HG02884 (cell line): ENCODE measurements at regions not wholly inside any gene's neighbourhood (a gene's known extent, or its start where the extent isn't known, plus 50 kb on each side); places are given as distances from the start of the nearest gene placed in this dataset.
A peak's percentile ranks its signal among the peaks of the same experiment; 100 is the strongest.

ENCODE experiments used
- ATAC-seq: cut with Tn5 transposase; IDR thresholded peaks from one replicate; pipeline ENCODE4 v1.9.1; 2021; ENCODE audit warnings: mild to moderate bottlenecking, moderate library complexity; ENCODE audit not compliant: unreplicated experiment

DNA sequence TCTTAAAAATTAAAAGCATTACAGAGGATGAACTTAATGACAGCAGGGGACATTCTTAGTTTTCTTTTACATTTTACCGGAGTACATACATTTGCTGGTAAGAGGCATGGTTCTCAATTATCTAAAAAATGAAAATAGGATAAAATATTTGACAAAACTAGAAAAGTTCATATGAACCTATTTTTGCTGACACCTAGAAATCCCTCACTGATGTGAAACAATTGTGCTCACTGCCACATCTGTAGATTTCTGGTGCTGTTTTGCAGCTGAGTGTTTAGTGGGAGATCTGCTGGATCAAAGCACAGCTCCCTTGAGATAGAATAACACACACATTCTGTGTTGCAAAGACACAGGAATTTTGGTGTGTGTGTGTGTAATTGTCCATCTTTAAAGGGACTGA lies 392.9 kb upstream of the B3GALT2 start:
- no peak for ATAC-seq

GRCh38 chr1:193574913-193575312 lies 388.5 kb upstream of the B3GALT2 start:
- ATAC-seq: no peak

- ATAC-seq: no peak
Measured at GRCh38 chr1:193569983-193570269, 383.5 kb upstream of the B3GALT2 start.

DNA sequence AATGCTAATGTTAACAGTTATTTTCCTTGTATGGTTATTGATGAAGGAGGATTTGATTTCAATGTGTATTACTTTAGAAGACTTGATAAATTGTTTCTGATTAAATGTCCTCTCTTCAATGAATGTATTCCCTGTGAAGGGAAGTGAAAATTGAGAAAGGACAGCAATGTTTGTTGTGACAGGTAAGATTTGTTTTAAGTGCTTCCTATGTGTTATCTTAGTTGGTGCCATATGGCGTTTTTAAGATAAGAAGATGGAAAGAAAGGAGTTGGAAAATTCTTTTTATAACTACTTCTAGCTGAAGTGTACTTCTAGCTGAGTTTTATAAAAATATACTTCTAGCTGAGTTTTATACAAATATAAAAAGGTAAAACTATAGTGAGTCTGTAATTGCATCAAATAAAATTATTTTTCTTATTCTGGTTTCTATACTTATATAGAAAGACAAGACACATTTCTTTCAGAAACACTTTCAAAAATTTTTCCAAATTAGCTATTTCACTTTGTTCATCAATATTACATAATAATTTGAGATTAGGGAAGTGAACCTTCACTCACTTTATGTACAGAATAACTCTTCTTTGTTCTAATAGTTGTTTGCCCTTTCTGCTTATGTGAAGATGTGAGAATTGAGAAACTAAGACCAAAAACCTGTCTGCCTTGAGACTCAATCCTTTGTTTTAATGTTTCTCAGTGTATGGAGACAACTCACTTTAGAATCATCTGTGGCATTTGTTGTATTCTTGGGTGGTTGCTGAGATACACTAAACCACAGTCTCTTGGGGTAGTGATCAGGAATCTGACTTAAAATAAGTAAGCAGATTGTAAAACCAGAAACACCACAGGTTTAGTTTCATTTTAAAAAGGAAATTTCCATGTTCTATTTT lies 382.9 kb upstream of the B3GALT2 start:
- no peak for ATAC-seq

GRCh38 chr1:193568512-193568911 lies 382.1 kb upstream of the B3GALT2 start:
- ATAC-seq: no peak

GRCh38 chr1:193567937-193568336 lies 381.5 kb upstream of the B3GALT2 start:
- ATAC-seq: no peak

- ATAC-seq: no peak
Measured at GRCh38 chr1:193566735-193567134, 380.3 kb upstream of the B3GALT2 start.

GRCh38 chr1:193565971-193566577 lies 379.7 kb upstream of the B3GALT2 start:
- ATAC-seq: no peak

GRCh38 chr1:193562121-193562520 lies 375.7 kb upstream of the B3GALT2 start:
- ATAC-seq: no peak

DNA sequence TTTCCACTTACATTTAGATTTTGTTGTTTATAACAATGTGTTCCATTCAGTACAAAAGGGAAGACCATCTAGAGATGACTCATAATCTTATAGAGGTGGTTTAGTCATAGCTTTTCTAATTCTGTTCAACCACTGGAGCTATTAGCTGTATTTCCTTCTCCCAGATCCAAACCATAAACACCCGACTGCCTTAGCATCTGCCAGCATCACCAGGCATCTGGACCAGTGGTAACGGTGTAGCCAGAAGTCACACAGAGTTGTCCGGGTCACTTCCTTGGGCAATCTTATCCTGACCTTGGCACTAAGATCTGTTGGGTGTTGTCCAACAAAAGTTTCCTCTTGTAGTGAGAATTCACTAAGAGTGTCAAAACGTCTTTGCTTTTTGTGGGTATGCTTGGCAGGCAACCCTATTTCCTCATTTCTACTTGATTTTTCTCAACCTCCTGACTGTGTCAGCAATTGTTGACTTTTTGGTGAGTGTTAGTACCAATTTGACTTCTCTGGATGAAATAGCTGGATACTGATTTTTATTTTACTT lies 372.1 kb upstream of the B3GALT2 start:
- no peak for ATAC-seq

DNA sequence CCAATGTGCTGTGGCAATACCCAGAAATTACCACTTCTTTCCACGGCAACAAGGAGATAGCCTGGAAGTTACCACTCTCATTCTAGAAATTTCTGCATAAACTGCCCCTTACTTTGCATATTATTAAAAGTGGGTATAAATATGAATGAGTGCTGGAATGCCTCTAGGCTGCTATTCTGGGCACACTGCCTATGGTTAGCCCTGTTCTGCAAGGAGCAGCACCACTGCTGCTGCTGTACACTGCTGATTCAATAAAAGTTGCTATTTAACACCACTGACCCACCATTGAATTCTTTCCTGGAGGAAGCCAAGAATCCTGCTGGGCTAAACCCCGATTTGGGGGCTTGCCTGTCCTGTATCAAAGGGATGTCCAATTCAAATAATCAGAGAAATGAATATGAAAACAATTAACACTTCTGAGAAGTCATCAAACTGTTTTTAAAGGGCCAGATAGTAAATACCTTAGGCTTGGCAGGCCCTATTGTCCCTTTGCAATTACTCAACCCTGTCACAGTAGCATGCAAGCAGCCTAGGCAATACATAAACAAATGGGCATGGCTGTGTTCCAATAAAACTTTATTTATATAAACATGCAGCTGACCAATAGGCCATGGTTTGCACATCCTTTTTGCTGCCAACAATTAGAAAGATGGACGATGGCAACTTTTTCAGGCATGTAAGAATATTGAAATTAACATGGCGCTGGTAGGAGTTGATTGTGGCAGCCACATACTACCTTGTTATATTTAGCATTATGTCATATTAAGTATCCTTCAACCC lies 369.4 kb upstream of the B3GALT2 start:
- ATAC-seq: no peak

- no peak for ATAC-seq
Measured at GRCh38 chr1:193553564-193553963, 367.2 kb upstream of the B3GALT2 start.

DNA sequence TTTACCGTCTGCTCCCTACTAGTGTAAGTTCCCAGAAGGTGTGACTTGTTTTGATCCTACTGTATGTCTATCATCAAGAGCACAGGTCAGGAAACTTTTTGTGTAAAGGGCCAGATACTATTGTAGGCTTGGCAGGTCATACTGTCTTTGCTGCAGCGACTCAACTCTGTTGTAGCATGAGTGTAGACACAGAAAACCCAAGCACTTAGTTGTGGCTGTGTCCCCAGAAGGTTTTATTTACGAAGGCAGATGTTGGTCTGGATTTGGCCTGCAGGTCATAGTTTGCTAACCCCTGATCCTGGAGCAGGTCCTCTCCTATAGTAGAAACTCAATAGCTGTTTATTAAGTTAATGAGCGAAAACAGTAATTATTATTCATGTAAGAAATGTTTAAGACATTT lies 365.9 kb upstream of the B3GALT2 start:
- ATAC-seq: no peak

- no peak for ATAC-seq
Measured at GRCh38 chr1:193549081-193549480, 362.7 kb upstream of the B3GALT2 start.

DNA sequence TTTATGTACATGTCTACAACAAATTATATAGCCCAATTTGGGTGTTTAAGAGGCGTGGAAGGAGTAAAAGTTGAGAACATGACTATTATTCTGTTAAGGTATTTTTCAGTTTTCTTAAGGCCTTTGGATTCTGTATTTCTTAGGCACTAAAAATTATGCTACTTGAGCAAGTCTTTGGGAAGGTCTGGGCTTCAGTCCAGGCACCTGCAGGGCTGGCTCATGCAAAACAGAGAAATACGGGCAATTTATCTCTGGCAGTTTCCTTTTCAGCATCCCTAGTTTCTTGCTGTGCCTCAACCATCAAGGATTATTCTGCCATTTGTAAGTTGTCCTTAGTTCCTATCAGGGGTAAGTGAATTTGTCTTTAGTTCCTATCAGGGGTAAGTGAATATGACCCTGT lies 358.8 kb upstream of the B3GALT2 start:
- ATAC-seq: no peak

GRCh38 chr1:193543259-193543658 lies 356.8 kb upstream of the B3GALT2 start:
- ATAC-seq: no peak

DNA sequence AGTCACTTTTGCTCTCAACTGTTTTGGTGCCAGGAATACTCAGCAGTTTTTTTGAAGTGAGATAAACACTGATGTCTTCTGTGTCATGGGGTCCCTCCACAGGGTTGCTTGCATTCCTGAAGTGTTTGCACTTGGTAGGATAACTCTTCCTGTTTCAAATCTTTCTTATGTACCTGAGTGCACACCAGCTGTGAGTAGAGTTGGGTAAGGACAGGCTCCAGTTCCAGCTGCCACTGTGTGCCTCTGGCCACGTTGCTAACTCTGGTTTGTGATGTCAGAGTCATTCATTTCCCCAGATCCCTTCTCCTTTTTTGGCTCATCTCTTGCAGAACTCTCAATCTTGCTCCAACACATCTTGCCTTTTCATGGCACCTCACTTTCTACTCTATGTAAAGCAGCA lies 356.3 kb upstream of the B3GALT2 start:
- no peak for ATAC-seq

DNA sequence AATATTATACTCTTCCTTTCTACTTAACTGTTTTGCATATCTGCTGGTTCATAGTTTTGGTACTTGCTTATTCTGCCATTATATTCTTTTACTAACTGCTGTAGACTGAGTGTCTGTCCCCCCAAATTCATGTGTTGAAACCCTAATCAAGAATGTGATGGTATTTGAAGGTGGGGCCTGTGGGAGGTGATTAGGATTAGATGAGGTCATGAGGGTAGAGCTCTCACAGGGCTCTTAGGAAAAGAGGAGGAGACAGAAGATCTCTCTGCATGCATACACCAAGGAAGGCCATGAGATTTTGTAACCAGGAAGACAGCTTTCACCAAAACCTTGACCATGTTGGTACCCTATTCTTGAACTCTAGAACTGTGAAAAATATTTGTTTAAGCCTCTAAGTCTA lies 354.1 kb upstream of the B3GALT2 start:
- peak; percentile 0 for ATAC-seq

DNA sequence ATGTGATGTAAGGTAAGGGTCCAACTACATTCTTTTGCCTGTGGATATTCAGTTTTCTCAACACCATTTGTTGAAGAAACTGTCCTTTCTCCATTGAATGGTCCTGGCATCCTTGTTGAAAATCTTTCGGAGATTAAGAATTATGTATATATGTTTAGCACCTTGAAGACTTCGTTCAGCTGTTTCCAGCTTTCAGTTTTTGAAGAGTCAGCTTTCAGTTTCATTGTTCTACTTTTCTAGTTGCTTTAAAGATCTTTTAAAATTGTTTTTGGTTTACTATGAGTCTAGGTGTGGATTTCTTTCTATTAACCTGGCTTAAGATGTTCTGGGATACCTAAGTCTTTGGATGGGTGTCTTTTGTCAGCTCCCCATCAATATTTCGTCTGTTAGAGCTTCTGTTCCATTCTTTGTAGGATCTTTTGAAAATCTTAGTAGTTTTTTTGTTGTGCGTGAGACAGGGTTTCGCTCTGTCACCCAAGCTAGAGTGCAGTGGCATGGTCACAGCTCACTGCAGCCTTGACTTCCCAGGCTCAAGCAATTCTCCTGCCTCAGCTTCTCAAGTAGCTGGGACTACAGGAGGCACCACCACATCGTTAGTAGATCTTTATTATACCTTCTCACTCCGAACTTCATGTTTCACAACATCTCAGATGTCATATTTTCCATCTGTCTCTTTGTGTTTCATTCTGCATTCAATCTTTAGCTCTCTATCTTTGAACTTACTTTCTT lies 353.5 kb upstream of the B3GALT2 start:
- peak; percentile 48 for ATAC-seq

DNA sequence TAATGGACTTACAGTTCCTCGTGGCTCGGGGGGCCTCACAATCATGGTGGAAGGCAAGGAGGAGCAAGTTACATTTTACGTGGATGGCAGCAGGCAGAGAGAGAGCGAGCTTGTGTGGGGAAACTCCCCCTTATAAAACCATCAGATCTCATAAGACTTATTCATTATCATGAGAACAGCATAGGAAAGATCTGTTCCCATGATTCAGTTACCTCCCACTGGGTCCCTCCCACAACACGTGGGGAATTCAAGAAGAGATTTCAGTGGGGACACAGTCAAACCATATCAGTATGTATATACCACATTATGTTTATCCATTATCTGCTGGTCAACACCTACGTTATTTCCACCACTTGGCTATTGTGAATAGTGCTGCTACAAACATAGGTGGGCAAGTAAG lies 352.3 kb upstream of the B3GALT2 start:
- no peak for ATAC-seq

DNA sequence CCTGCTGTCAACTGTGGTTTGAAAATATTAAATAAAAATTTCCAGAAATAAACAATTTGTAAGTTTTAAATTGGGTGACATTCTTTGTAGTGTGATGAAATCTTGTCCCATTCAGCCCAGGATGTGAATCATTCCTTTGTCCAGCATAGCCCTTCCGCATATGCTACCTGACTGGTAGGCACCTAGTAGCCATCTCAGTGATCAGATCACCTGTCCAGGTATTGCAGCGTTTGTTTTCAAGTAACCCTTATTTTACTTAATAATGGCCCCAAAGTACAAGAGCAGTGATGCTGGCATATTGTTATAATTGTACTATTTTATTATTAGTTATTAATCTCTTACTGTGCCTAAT lies 351.6 kb upstream of the B3GALT2 start:
- peak; percentile 8 for ATAC-seq
